GM18868 (cell line): ENCODE measurements at regions not wholly inside any gene's neighbourhood (a gene's known extent, or its start where the extent isn't known, plus 50 kb on each side); places are given as distances from the start of the nearest gene placed in this dataset.
A peak's percentile ranks its signal among the peaks of the same experiment; 100 is the strongest.

Experiments used
- ATAC-seq: cut with Tn5 transposase; IDR thresholded peaks from one replicate; pipeline ENCODE4 v1.9.1; 2021; ENCODE audit warnings: mild to moderate bottlenecking, moderate library complexity; ENCODE audit not compliant: unreplicated experiment

DNA sequence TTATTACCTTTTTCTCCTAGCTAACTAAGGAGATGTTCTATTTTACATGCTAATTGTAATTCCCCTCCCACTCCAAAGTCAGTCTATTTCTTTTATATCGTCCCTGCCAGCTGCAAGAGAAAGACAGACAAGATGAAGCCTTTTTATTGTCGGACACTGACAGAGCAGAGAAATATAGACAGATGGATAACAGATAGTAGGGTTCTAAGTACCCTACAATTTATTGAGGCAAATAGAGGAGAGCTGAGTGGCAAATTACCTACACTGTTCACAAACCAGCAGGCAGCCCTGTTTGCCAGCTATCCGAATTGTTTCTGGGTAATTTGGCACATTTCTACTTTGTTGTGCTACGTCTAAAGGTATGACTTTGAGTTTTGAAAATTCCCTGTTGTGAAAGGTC, 392.3 kb upstream of the ZNF717 start:
- no peak for ATAC-seq

DNA sequence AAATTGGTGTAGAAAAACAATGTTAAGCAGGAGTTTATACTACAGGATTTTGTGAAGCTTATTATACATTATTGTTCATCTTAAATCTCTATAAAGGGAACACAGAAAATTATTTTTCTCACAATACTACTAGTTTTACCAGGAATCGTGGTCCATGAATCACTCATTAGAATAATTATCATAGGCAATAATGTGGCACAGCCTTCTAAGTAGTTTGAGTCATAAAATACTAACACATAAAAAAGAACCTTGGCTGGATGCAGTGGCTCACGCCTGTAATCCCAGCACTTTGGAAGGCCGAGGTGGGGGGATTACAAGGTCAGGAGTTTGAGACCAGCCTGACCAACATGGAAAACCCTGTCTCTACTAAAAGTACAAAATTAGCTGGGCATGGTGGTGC, 393.1 kb upstream of the ZNF717 start:
- no peak for ATAC-seq

DNA sequence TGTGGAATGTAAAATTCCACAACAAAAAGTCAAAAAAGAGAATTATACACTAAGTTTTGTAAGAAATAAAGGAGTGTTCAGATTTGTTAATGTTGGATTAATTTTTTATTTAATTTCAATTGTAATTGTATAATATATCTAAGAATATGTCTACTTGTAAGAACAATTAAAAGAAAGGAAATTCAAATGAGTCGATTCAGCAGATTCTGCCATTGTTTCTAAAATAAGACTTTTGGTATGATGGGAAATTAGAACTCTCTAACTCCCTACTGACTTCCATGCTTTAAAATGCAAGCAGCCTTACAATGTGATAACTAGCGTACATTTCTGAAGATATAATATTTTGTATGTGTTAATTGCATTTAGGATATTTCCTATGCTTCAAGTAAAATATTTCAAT, 395.9 kb upstream of the ZNF717 start:
- no peak for ATAC-seq

DNA sequence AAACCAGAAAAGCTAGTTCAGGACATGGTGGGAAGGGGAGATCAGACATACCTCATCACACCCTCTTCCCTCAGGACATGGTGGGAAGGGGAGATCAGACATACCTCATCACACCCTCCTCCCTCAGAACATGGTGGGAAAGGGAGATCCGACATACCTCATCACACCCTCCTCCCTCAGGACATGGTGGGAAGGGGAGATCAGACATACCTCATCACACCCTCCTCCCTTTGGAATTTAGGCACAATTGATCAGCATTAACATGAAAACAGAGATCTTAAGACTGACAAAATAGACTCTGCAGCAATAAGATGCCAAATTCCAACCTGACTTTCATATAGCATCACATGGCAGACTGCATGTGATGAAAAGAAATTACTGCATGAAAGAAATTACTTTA, 412.7 kb upstream of the ZNF717 start:
- ATAC-seq, result no peak

DNA sequence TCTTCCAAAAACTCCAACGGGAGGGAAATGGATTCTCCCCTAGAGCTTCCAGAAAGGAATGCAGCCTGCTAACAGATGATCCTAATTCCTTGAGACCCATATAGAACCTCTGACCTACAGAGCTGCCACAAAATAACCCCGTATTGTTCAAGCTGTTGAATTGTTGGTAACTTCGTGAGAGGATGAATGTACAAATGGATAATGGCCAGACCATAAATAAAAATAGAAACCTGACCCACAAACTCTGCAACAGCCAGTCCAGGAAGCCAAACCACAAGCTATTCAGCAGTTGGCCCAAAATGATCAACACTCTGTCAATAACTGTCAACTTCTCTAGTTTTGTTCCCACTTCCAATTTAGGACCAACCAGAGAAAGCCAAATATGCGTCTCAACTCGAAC, 414.0 kb upstream of the ZNF717 start:
- no peak for ATAC-seq

DNA sequence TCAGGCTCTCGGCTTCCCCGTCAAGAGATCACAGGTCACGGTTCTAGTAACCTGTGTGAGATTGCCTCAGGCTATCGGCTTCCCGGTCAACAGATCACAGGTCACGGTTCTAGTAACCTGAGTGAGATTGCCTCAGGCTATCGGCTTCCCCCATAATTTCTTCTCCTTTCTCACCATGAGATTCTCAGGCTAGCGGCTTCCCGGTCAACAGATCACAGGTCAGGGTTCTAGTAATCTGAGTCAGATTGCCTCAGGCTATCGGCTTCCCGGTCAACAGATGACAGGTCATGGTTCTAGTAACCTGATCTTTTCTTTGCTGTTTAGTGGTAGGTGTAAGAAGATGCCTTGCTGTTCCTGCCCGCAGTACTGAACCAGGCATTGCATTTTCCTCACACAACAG, 418.2 kb upstream of the ZNF717 start:
- ATAC-seq, result no peak

DNA sequence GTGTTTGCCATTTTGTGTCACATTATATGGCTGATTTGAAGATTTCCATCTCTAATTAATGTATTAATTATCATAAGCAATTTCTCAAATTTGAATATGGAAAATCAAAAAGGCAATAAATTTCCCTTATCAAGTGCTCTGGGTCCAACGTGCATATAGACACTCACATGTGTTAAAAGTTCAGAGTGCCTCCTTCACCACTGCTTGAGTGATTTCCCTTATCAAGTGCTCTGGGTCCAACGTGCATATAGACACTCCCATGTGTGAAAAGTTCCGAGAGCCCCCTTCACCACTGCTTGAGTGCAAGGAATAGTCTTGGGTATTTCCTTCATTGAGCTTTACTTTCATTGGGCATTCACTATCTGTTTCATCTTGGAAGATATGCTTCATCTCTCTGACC, 421.0 kb upstream of the ZNF717 start:
- ATAC-seq, result no peak

DNA sequence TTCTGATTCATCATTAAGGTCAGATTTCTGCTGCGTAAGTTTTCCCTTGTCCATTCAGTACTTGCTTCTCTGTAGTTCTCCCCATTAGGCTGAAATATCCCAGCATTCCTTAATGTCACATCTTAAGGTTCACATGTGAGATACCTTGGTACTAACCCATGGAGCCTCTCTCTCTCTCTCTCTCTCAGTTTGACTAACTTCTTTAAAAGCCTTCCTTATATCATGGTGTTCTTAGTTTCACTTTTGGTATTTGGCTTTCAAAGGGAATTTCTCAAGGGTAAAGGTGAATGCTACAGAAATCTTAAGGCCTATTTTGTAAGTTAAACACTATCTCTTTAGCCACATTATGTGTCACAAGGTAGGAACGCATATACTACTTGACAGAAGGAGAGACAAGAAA, 427.3 kb upstream of the ZNF717 start:
- ATAC-seq, result peak; percentile 86

DNA sequence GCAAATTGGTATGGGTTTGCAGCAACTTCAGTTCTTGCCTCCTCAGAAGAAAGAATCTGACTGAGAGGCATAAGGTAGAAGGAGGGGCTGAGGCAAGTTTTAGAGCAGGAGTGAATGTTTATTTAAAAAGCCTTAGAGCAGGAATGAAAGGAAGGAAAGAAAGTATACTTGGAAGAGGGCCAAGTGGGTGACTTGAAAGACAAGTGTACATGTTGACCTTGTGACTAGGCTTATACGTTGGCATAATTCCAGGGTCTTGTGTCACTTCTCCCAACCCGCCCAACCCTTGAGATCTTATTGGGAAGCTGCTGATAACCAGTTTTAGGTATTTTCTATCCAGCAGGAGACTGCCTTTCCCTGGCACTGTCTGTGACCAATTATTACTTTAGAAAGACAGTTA, 436.9 kb upstream of the ZNF717 start:
- ATAC-seq, result no peak

DNA sequence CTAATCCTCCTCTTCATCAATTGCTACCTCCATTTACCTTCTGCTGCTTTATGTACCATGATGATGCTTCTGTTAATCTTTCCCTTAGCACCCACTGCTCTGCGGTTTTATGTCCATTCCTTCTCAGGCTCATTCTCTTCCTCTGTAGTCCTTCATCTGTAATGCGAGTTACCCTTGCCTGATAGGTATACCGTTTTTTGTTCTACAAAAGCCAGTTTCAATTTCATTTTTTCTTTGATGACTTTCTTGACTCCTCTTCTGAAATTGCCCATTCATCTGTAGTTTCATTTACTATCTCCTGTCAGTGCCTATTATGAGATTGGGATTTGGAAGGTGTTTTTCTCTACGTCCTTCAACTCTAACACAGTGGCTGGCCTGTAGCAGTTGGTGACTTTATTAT, 445.9 kb upstream of the ZNF717 start:
- ATAC-seq, result no peak

DNA sequence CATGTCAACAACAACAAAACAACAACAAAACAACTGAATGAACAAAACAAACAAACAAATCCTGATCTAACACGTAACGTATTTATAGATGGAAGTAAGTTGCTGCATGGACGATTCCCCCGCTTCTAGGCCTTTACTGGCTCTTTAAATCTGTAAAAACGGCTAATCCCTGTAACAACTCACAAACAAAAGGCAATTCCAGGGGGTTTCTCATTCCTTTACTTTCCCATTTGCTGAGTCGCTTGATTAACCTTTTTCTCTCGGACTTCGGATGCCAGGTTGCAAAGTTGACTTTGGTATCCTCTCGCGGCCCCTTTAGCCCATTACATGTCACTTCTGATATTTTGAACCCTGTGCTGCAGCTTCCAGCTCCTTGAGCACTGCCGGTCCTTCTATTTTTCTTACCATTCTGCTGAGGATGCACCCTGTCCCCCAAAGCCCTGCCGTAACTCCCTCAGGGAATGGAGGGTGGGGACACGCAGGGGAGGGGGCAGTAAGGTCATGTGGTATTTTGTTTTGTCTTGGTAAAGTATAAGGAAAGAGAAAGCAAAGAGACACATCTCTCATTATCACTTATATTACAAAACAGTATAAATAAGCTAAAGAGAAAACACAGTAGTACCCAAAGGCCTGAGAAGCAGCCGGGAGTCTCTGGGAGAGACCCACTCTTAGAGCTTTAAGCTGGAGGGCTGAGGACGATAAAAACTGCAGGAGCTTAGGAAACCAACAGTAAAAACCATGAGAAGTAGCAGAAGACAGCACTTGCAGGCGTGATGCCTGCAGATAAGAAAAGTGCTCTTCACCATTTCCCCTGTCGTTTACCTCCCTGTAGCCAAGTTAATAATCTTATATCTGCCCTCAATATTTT, 457.8 kb upstream of the ZNF717 start:
- ATAC-seq, result no peak

DNA sequence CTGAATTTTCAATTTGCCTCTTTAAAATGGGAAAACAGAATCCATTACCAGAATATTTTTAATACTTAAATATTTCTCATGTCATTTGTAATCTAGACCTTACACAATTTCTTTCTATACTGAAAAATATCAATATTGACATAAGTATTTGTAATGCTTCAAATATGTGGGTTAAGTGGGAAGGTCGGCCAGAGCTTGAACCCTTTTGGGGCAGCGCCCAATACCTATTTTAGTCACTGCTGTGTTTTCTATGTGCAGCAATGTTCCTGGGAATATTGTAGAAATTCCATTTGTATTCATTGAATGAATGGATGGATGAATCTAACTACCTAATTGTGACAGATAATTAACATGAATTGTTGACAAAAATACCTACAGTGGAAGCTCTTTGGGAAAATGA, 459.7 kb upstream of the ZNF717 start:
- no peak for ATAC-seq

DNA sequence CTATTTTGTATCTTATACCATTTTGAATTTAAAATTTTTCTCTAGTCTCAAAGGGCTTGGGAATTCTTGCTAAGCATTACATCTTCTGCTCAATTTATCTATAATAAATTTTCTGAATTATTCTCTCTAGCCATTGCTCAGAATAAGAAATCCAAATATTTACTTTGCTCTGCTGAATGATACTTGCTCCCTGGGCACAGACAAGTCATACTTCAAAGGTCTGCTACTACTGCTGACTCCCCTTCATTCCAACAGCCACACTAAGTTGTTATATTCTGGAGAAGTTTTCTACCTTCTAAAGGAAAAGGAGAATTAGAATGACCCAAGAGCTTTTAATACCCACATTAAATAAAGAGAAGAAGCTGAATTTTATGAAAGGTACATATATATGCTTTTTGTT, 460.3 kb upstream of the ZNF717 start:
- no peak for ATAC-seq

DNA sequence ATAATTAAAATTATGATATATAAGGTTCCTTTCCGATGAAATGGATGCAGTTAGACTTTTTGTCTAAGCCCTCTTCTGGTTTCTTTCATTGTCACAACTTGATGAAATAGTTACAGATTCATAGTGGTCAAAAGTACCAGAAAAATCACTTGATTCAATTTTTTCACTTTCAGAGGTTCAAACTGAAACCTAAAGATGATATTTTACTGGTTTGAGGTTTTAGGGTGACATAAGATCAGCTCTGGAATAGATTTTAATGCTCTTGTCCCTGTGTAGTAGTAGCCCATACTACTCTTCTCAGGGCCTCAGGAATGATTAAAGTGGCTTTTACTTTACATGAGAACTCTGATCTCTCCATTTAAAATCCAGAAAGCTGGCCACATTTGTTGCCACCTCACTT, 479.1 kb upstream of the ZNF717 start:
- no peak for ATAC-seq

DNA sequence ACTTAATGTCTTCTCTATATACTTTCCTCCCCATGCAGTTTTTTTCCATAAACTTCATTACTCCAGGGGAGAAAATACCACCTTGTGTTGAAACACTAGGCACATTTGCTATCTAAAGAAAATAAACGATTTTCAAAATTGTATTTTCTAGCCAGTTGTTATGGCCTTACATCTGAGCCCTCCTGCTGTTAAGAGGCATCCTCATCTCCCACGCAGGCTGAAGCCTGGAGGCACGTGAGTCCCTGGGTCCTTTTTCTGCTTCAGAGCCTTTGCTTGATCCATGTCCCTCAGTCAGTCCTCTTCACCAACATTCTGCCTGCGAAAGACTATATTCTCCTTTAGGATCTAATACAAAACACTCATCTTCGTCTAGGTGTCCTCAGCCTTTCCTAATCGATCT, 479.6 kb upstream of the ZNF717 start:
- ATAC-seq, result no peak

DNA sequence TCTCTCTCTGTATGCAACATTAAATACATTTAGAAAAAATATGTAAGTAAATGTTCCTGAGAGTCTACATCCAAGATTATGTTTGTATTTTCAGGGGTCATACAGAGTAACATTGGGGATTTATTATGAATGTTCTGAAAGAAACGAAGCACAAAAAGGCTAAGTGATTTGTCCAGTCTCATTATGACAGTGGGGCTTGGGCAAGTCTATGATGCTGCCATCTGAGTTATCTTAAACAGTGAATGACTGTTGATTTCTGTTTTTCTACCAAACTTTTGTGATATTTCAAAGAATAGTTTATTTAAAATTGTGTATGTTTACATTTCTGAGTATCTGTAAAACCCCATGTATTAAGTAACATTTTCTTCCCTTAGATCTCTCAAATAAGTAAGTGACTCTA, 481.2 kb upstream of the ZNF717 start:
- ATAC-seq, result no peak

DNA sequence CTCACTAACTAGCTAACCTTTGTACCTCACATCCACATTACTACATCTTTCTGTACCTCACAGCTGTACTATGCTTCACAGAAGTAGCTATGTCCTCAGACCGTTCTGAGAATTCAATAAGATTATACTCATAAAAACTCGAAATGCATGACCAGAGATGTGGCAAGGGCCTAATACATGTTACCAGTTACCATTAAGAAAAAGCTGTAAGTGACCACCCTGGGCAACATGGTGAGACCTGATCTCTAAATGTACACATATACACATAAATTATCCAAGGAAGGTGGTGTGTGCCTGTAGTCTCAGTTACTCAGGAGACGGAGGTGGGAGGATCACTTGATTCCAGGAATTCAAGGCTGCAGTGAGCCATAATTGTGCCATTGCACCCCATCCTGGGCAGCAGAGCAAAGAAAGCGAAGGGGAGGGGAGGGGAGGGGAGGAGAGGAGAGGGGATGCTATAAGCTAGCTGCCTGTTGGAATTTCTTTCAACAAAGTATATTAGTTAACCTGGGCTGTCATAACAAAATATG, 482.6 kb upstream of the ZNF717 start:
- ATAC-seq, result no peak

DNA sequence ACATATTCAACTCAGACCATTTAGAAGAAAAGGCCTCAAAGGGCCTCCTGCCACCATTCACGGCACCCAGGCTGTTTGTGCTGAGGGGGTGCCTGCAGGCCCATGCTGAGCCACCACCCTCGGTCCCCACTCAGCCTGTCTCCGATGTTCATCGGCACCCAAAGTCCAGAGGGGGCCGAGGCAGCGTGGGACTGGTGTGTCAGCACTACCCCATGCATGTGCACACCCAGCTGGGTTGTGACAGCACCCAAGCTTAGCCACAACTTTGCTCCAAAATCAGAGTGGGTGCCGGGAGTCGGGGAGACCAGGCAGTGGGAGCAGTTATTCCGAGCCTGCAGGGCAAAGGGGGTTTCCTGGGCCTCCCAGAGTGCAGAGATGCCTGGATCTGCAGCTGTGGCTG, 508.5 kb upstream of the ZNF717 start:
- no peak for ATAC-seq

DNA sequence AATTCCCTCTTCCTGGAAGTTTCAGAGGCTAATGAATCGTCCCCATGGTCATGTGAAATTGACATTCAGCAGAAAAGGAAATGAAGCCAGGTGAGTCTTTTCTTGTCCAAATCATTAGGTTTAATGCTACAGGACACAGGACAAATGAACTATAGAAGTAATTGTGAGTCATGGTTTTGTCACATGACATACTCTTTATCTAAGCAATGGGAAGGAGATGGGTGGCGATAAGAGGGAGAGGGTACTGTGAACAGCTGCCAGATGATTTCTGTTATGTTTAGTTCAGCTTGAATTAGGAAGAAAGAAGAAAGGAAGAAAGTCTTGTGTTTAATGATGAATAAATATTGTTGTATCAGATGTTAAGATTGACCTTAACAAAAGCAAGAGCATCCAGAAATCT, 515.4 kb upstream of the ZNF717 start:
- no peak for ATAC-seq

DNA sequence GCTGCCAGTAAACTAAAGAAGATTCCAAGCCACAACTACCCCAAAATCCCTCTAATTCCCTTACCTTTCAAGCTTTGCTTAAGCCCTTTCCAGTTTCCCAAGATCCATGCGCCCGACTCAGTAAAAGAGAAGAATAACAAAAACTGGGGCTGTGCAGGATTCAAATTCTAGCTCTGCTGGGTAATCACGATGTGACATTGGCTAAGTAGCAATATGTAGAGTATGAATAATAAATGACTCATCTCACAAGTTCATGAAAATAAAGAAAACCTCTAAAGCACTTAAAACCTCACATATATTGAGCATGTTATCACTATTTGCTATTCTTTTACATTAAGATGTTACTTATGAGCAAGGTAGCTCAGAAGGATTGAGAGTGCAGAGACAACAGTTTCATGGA, 522.2 kb upstream of the ZNF717 start:
- ATAC-seq, result no peak

DNA sequence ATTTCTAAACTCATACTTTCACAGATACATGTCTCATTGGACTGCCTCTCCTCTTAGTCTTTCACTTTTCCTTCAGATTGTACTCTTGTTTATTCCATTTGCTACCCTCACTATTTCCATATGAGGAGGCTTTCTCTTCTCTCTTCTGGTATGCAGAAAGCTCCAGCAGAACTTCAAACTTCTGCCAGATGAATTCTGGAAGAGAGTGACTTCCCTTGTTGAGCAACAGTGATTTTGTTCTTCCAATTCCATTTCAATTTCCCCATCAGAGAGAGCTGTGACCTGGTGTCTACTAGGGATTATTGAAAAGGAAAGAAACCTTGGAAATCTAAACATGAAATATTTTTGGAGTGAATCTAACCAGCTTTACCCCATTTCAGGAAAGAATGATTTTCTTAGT, 523.2 kb upstream of the ZNF717 start:
- ATAC-seq, result no peak

DNA sequence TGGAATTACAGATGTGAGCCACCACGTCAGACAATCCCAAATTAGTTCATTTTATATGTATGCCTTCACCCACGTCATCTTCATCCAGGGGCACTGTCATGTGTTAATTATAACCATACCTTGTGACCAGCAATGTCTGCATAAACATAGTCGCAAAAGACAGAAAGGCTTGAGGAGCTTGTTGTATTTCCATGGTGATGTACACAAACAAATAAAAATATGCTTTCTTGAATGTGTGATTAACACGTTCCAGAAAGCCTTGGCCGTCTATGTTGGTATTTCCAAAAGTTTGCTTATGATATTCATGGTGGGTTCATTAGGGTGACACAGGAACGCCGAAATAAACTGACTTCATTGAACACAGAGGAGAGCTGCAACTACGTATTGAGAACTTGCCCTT, 524.7 kb upstream of the ZNF717 start:
- no peak for ATAC-seq

DNA sequence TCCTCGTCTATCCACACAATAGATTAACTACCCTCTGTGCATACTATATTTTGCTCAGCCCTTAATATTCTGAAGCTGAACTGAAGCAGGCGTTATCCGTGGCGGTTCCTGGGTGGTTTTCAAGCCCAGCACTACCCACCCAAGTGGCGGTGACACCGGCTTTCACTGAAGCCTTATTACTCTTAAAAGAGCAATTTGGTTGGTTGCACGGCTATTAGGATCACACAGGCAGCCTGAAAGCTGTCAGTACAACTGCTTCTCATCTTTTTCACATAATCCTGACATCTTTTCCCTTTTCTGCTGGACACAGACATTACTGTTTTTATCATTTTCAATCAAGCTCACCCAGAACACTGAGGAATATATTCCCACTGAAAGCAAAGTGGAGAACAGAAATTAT, 525.3 kb upstream of the ZNF717 start:
- no peak for ATAC-seq
